22Rv1 (cell line): ENCODE measurements at regions not wholly inside any gene's neighbourhood (a gene's known extent, or its start where the extent isn't known, plus 50 kb on each side); places are given as distances from the start of the nearest gene placed in this dataset.

ENCODE experiments used
- CTCF ChIP-seq: fragments of 450-650 bp; IDR thresholded peaks from 2 replicates; pipeline ENCODE4 v1.5.1; 2017; ENCODE audit warnings: mild to moderate bottlenecking
- ZFX ChIP-seq: fragments of 450-650 bp; IDR thresholded peaks from 2 replicates; pipeline ENCODE4 v1.6.1; 2017; ENCODE audit warnings: antibody characterized with exemption, borderline replicate concordance

DNA sequence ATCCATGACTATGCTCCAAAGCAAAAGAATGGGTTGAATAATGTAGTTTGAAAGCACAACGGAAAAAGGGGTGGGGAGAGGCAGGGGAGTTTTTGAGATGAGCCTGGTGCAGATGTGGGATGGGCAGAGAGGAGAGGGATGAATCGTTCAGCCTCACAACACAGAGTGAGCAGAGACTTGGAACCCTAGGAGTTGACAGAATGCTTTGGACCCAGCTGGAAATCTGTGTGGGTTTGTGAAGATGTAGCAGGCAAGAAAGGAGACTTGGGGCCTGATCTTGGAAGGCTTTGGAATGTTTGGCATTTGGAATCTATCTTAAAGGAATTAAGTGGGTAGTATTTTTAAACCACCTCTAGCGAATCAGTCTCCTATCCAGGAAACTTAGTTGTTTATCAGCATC is 66.0 kb upstream of the KCTD1 start:
- TF ChIP-seq CTCF (no peak), ZFX (no peak)
